LNCAP (cell line): ENCODE measurements at regions not wholly inside any gene's neighbourhood (a gene's known extent, or its start where the extent isn't known, plus 50 kb on each side); places are given as distances from the start of the nearest gene placed in this dataset.

ENCODE experiments used
- CTCF ChIP-seq: fragments of 450-650 bp; IDR thresholded peaks from 2 replicates; pipeline ENCODE4 v1.5.1; 2017; ENCODE audit warnings: mild to moderate bottlenecking

GRCh38 chr20:57999465-58000111 lies 228.9 kb downstream of the ANKRD60 start:
- TF ChIP-seq CTCF: no peak

GRCh38 chr20:57998981-57999464 lies 229.4 kb downstream of the ANKRD60 start:
- TF ChIP-seq CTCF: no peak

GRCh38 chr20:57998276-57998675 lies 230.2 kb downstream of the ANKRD60 start:
- TF ChIP-seq CTCF: no peak

GRCh38 chr20:57996936-57997890 lies 231.2 kb downstream of the ANKRD60 start:
- TF ChIP-seq CTCF: no peak

GRCh38 chr20:57996465-57996864 lies 232.0 kb downstream of the ANKRD60 start:
- no peak for TF ChIP-seq CTCF

- no peak for TF ChIP-seq CTCF
Measured at GRCh38 chr20:57995381-57995977, 233.0 kb downstream of the ANKRD60 start.

GRCh38 chr20:57993716-57994431 lies 234.6 kb downstream of the ANKRD60 start:
- TF ChIP-seq CTCF: no peak
